Upper lobe of right lung (tissue), 1 donor: ENCODE measurements at regions not wholly inside any gene's neighbourhood (a gene's known extent, or its start where the extent isn't known, plus 50 kb on each side); places are given as distances from the start of the nearest gene placed in this dataset.

Source experiments
- ATAC-seq: fragments of 200-7000 bp; cut with Tn5 transposase; one replicate; pipeline ENCODE4 v1.9.1; 2020; ENCODE audit warnings: mild to moderate bottlenecking, moderate library complexity
- DNase-seq: peaks from one replicate; pipeline ENCODE4 v3.0.0-alpha.2; 2020
- H3K27ac ChIP-seq: fragments of 200-600 bp; one replicate; pipeline ENCODE4 v1.8.0; 2022
- H3K27me3 ChIP-seq: fragments of 200-600 bp; one replicate; pipeline ENCODE4 v1.8.0; 2022; ENCODE audit warnings: mild to moderate bottlenecking
- H3K36me3 ChIP-seq: fragments of 200-600 bp; one replicate; pipeline ENCODE4 v1.8.0; 2022
- H3K4me1 ChIP-seq: fragments of 200-600 bp; one replicate; pipeline ENCODE4 v1.8.0; 2022
- H3K4me3 ChIP-seq: fragments of 200-600 bp; one replicate; pipeline ENCODE4 v1.8.0; 2022; ENCODE audit warnings: mild to moderate bottlenecking
- H3K9me3 ChIP-seq: fragments of 200-600 bp; one replicate; pipeline ENCODE4 v1.8.0; 2022
- intact Hi-C: fragments of 100-400 bp; cut with DNase I; formaldehyde crosslinking; loops from one replicate; pipeline ENCODE4 v1.11.0; 2022
- TF ChIP-seq, protein P1 (sequence below): fragments of 200-600 bp; IDR thresholded peaks from one replicate; pipeline ENCODE4 v1.8.0; 2022; ENCODE audit warnings: antibody characterized with exemption
- donor health status: DM: no; HTN: yes; CAD: no; lungs with severe emphysema.

GRCh38 chr9:129497813-129498450 lies 123.0 kb downstream of the C9orf50 start:
- DNase-seq (peak; percentile 69), ATAC-seq (no peak)
- intact Hi-C loops = loop anchor here (10.0 kb wide), 1 partner anchor 313 kb away; no protein-coding TSS in a partner anchor
- peak overlapping the region; percentile 91 for H3K27ac ChIP-seq
- H3K9me3 ChIP-seq = no peaks in the 10 kb centered on the region
- H3K27me3 ChIP-seq = no peaks in the 10 kb centered on the region
- H3K4me3 ChIP-seq = peak overlapping the region; percentile 71
- H3K36me3 ChIP-seq = peaks cover 12% of the 10 kb centered on the region
- peaks cover 41% of the 10 kb centered on the region for H3K4me1 ChIP-seq
- TF ChIP-seq, protein P1, sequence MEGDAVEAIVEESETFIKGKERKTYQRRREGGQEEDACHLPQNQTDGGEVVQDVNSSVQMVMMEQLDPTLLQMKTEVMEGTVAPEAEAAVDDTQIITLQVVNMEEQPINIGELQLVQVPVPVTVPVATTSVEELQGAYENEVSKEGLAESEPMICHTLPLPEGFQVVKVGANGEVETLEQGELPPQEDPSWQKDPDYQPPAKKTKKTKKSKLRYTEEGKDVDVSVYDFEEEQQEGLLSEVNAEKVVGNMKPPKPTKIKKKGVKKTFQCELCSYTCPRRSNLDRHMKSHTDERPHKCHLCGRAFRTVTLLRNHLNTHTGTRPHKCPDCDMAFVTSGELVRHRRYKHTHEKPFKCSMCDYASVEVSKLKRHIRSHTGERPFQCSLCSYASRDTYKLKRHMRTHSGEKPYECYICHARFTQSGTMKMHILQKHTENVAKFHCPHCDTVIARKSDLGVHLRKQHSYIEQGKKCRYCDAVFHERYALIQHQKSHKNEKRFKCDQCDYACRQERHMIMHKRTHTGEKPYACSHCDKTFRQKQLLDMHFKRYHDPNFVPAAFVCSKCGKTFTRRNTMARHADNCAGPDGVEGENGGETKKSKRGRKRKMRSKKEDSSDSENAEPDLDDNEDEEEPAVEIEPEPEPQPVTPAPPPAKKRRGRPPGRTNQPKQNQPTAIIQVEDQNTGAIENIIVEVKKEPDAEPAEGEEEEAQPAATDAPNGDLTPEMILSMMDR = no peak

- intact Hi-C loops = loop anchor here (10.0 kb wide), 1 partner anchor 312 kb away; no protein-coding TSS in a partner anchor
- peak overlapping the region; percentile 71 for H3K4me3 ChIP-seq
- TF ChIP-seq, protein P1 = no peak
- H3K9me3 ChIP-seq = no peaks in the 10 kb centered on the region
- H3K36me3 ChIP-seq = peaks cover 15% of the 10 kb centered on the region
- H3K4me1 ChIP-seq = peaks cover 41% of the 10 kb centered on the region
- no peaks in the 10 kb centered on the region for H3K27me3 ChIP-seq
- DNase-seq = peak; percentile 71
- H3K27ac ChIP-seq = peak overlapping the region; percentile 91
- ATAC-seq = peak; percentile 2
Measured at GRCh38 chr9:129497005-129497812, 123.7 kb downstream of the C9orf50 start.

GRCh38 chr9:129496473-129497004 lies 124.4 kb downstream of the C9orf50 start:
- ATAC-seq = peak; percentile 75
- Histone ChIP-seq H3K27ac (peak overlapping the region; percentile 91), H3K9me3 (no peaks in the 10 kb centered on the region), H3K27me3 (no peaks in the 10 kb centered on the region), H3K4me1 (peaks cover 43% of the 10 kb centered on the region), H3K36me3 (peaks cover 15% of the 10 kb centered on the region), H3K4me3 (peak overlapping the region; percentile 71)
- DNase-seq = peak; percentile 97
- intact Hi-C loops = loop anchor here (10.0 kb wide), 1 partner anchor 312 kb away; no protein-coding TSS in a partner anchor
- TF ChIP-seq, protein P1 = no peak

GRCh38 chr9:129495620-129496472 lies 125.1 kb downstream of the C9orf50 start:
- H3K4me1 ChIP-seq = peaks cover 44% of the 10 kb centered on the region
- peak overlapping the region; percentile 91 for H3K27ac ChIP-seq
- DNase-seq (peak; percentile 97), ATAC-seq (peak; percentile 85)
- intact Hi-C loops = loop anchor here (10.0 kb wide), 1 partner anchor 311 kb away; no protein-coding TSS in a partner anchor
- no peaks in the 10 kb centered on the region for H3K27me3 ChIP-seq
- peak overlapping the region; percentile 71 for H3K4me3 ChIP-seq
- TF ChIP-seq, protein P1 = no peak
- H3K9me3 ChIP-seq = no peaks in the 10 kb centered on the region
- H3K36me3 ChIP-seq = peaks cover 15% of the 10 kb centered on the region
